NOMO-1 treated with DMSO at 0.1 percent for 48 hours (cell line): ENCODE measurements at regions not wholly inside any gene's neighbourhood (a gene's known extent, or its start where the extent isn't known, plus 50 kb on each side); places are given as distances from the start of the nearest gene placed in this dataset.
A peak's percentile ranks its signal among the peaks of the same experiment; 100 is the strongest.
"Not testable (repeated sequence)": the region's sequence is repeated elsewhere in the genome, so short reads cannot be mapped to it uniquely, and the experiment has no call there.

Experiments used
- DNase-seq: peaks from one replicate; lab custom pipeline; 2025; ENCODE audit not compliant: unreplicated experiment; lab: John Stamatoyannopoulos, UW

GRCh38 chr7:79786187-79786586 is 332.7 kb upstream of the MAGI2 start:
- DNase-seq: no peak

DNA sequence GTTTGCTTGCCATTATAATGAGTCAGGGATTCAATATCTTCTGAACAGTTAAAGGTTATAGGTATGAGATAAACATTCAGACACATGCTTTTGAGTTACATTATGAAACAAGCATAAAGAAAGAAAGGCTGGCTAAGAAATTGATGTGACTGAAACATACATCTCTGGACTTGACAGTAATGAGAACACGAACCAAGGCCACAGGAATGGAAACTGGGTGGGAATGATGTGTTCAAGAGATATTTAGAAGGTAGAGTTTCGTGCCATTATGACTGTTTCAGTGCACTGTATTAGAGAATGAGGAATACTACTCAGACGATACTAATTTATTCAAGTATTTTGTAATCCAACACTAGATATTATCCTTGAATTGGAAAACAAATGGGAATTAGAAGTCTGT is 332.1 kb upstream of the MAGI2 start:
- DNase-seq: no peak

DNA sequence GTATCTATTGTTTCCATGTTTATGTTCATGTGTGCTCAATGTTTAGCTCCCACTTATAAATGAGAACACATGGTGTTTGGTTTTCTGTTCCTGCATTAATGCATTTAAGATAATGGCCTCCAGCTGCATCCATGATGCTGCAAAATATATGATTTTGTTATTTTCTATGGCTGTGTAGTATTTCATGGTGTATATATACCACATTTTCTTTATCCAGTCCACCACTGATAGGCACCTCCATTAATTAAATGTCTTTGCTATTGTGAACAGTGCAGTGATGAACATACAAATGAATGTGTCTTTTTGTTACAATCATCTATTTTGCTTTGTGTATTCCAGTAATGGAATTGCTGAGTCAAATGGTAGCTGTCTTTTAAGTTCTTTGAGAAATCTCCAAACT is 329.4 kb upstream of the MAGI2 start:
- no peak for DNase-seq

DNA sequence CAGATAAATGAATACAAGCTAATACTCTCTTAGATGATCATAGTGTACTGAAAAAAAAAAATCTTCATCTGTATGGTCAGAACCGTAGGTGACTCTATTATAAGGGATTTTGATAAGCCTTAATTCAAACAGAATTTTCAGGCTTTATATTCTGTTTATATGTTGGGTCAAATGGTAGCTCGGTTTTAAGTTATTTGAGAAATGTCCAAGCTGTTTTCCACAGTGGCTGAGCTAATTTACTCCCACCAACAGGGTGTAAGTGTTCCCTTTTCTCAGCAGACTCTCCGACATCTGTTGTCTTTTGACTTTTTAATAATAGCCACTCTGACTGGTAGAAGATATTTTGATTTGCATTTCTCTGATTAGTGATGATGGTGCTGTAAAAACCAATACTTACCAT is 328.8 kb upstream of the MAGI2 start:
- DNase-seq: no peak

GRCh38 chr7:79781716-79782115 is 328.2 kb upstream of the MAGI2 start:
- DNase-seq: no peak

GRCh38 chr7:79778786-79779770 is 325.6 kb upstream of the MAGI2 start:
- DNase-seq: peak; percentile 100

GRCh38 chr7:79775911-79776310 is 322.4 kb upstream of the MAGI2 start:
- DNase-seq: no peak

GRCh38 chr7:79774150-79774549 is 320.7 kb upstream of the MAGI2 start:
- no peak for DNase-seq

DNA sequence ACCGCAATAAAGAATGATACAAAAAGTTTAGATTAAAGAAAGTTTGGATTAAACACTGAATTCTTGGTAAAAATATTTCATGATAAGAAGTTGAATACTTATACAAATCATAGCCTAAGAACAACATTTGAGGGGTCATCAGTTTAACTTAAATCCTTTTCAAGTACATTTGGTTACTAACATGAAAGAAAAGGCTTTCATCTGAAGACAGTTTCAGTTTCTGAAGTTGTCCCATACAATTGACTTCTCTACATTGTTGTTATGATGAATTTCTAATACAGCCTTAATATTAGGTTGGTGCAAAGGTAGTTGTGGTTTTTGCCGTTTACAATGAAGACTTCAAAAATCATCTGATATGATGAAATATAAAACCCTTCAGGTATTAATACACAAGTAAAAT is 317.5 kb upstream of the MAGI2 start:
- DNase-seq: no peak

DNA sequence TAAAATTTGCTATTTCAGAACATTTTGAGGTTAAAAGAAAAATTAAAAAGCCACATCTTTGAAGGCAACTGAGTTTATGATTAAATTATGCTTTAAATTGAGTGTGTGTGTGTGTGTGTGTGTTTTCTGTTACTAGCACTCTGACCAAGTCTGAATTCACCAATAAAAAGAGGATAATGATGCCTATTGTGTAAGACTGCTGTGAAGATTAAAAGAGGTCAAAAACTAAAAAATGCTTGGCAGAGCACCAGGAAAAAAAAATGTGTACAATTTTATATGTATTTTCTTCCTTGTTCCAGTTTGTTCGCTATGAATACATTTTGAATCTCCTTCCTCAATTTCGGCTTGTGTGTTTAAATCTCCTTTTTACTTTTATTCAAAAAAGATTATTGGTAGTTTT is 316.6 kb upstream of the MAGI2 start:
- peak; percentile 33 for DNase-seq

- not testable (repeated sequence) for DNase-seq
Measured at GRCh38 chr7:79767876-79768560, 314.6 kb upstream of the MAGI2 start.

- DNase-seq: not testable (repeated sequence)
Measured at GRCh38 chr7:79767192-79767591, 313.7 kb upstream of the MAGI2 start.

- DNase-seq: no peak
Measured at GRCh38 chr7:79761876-79762429, 308.5 kb upstream of the MAGI2 start.

GRCh38 chr7:79750941-79751340 is 297.5 kb upstream of the MAGI2 start:
- not testable (repeated sequence) for DNase-seq

GRCh38 chr7:79749856-79750255 is 296.4 kb upstream of the MAGI2 start:
- DNase-seq: no peak

GRCh38 chr7:79741684-79742083 is 288.2 kb upstream of the MAGI2 start:
- DNase-seq: no peak

GRCh38 chr7:79740076-79740475 is 286.6 kb upstream of the MAGI2 start:
- DNase-seq: no peak

- DNase-seq: not testable (repeated sequence)
Measured at GRCh38 chr7:79739036-79739709, 285.7 kb upstream of the MAGI2 start.

- no peak for DNase-seq
Measured at GRCh38 chr7:79736418-79736817, 283.0 kb upstream of the MAGI2 start.

DNA sequence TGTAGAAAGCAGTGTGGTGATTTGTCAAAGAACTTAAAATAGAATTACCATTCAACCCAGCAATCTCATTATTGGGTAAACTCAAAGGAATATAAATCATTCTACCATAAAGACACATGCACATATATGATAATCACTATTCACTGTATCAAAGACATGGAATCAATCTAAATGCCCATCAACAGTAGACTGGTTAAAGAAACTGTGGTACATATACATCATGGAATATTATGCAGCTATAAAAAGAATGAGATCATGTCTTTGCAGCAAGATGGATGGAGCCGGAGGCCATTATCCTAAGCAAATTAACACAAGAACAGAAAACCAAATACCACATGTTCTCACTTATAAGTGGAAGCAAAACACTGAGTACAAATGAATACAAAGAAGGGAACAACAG is 281.5 kb upstream of the MAGI2 start:
- DNase-seq: no peak

DNA sequence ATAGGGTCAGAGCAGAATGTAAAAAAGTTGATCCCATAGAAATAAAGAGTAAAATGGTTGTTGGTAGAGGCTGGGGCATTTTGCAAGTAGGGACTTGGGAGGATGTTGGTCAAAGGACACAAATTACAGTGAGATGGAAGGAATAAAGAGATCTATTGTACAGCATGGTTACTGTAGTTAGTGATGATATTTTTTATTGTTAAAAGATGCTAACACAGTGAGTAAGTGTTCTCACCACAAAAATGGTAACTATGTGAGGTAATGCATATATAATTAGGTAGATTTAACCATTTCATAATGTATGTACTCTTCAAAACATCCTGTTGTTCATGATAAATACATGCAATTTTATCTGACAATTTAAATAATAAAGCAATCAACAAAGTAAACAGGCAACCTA is 280.7 kb upstream of the MAGI2 start:
- DNase-seq: no peak
